ENCODE measurements at regions not wholly inside any gene's neighbourhood (a gene's known extent, or its start where the extent isn't known, plus 50 kb on each side); places are given as distances from the start of the nearest gene placed in this dataset.

- Mint-ChIP-seq H3K4me1 (peaks cover 15% of the 10 kb centered on the region), H3K27ac (no peak overlapping the region), H3K9me3 (no peaks in the 10 kb centered on the region), H3K27me3 (ENCODE audit: low read depth) (peaks cover 29% of the 10 kb centered on the region), H3K36me3 (ENCODE audit: low read depth) (no peaks in the 10 kb centered on the region), H3K4me3 (no peak overlapping the region)
- no peak for TF ChIP-seq CTCF (IDR thresholded peaks at IDR 0.05; ENCODE audit: unreplicated experiment in 3 of 3)
These were observed 374.5 kb upstream of the HS6ST1 start for GRCh38 chr2:128692895-128693742.

GRCh38 chr2:128693743-128694029 is 375.0 kb upstream of the HS6ST1 start:
- H3K36me3 Mint-ChIP-seq (ENCODE audit: low read depth), result no peaks in the 10 kb centered on the region
- no peaks in the 10 kb centered on the region for H3K9me3 Mint-ChIP-seq
- TF ChIP-seq CTCF (IDR thresholded peaks at IDR 0.05; ENCODE audit: unreplicated experiment in 3 of 3), result no peak
- H3K4me3 Mint-ChIP-seq, result no peak overlapping the region
- peaks cover 15% of the 10 kb centered on the region for H3K4me1 Mint-ChIP-seq
- H3K27ac Mint-ChIP-seq, result no peak overlapping the region
- peaks cover 29% of the 10 kb centered on the region for H3K27me3 Mint-ChIP-seq (ENCODE audit: low read depth)

- no peak for TF ChIP-seq CTCF (IDR thresholded peaks at IDR 0.05; ENCODE audit: unreplicated experiment in 3 of 3)
- Mint-ChIP-seq H3K9me3 (no peaks in the 10 kb centered on the region), H3K4me1 (peaks cover 15% of the 10 kb centered on the region), H3K36me3 (ENCODE audit: low read depth) (no peaks in the 10 kb centered on the region), H3K27ac (no peak overlapping the region), H3K4me3 (no peak overlapping the region), H3K27me3 (ENCODE audit: low read depth) (peaks cover 25% of the 10 kb centered on the region)
These were observed 377.1 kb upstream of the HS6ST1 start for GRCh38 chr2:128695646-128696220.

GRCh38 chr2:128696421-128696820 is 377.8 kb upstream of the HS6ST1 start:
- Mint-ChIP-seq H3K4me1 (peaks cover 15% of the 10 kb centered on the region), H3K27ac (no peak overlapping the region), H3K36me3 (ENCODE audit: low read depth) (no peaks in the 10 kb centered on the region), H3K27me3 (ENCODE audit: low read depth) (peaks cover 23% of the 10 kb centered on the region), H3K9me3 (no peaks in the 10 kb centered on the region), H3K4me3 (no peak overlapping the region)
- TF ChIP-seq CTCF (IDR thresholded peaks at IDR 0.05; ENCODE audit: unreplicated experiment in 3 of 3), result no peak

GRCh38 chr2:128701418-128701817 is 382.8 kb upstream of the HS6ST1 start:
- Mint-ChIP-seq H3K27me3 (ENCODE audit: low read depth) (peaks cover 5% of the 10 kb centered on the region), H3K36me3 (ENCODE audit: low read depth) (no peaks in the 10 kb centered on the region), H3K9me3 (peaks cover 17% of the 10 kb centered on the region), H3K4me3 (no peak overlapping the region), H3K27ac (no peak overlapping the region), H3K4me1 (no peaks in the 10 kb centered on the region)
- TF ChIP-seq CTCF (IDR thresholded peaks at IDR 0.05; ENCODE audit: unreplicated experiment in 3 of 3), result no peak

GRCh38 chr2:128702616-128703015 is 383.9 kb upstream of the HS6ST1 start:
- no peak overlapping the region for H3K4me3 Mint-ChIP-seq
- no peaks in the 10 kb centered on the region for H3K4me1 Mint-ChIP-seq
- TF ChIP-seq CTCF (IDR thresholded peaks at IDR 0.05; ENCODE audit: unreplicated experiment in 3 of 3), result no peak
- H3K9me3 Mint-ChIP-seq, result peaks cover 24% of the 10 kb centered on the region
- no peak overlapping the region for H3K27ac Mint-ChIP-seq
- no peaks in the 10 kb centered on the region for H3K36me3 Mint-ChIP-seq (ENCODE audit: low read depth)
- peaks cover 9% of the 10 kb centered on the region for H3K27me3 Mint-ChIP-seq (ENCODE audit: low read depth)

All from nephron (organoid).